ENCODE measurements at regions not wholly inside any gene's neighbourhood (a gene's known extent, or its start where the extent isn't known, plus 50 kb on each side); places are given as distances from the start of the nearest gene placed in this dataset.

DNA sequence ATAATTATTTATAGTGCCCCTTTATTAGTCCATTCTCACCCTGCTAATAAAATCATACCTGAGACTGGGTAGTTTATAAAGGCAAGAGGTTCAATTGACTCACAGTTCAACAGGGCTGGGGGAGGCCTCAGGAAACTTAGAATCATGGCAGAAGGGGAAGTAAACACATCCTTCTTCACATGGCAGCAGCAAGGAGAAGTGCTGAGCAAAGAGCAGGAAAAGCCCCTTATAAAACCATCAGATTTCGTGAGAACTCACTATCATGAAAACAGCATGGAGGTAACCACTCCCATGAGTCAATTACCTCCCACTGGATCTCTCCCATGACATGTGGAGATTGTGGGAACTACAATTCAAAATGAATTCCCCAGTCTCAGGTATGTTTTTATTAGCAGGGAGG lies 89.9 kb upstream of the STARD13 start:
- H3K9me3 ChIP-seq (ENCODE audit: control insufficient read depth, low read depth, low read length) = no peaks in the 10 kb centered on the region
- H3K9ac ChIP-seq (ENCODE audit: low read length) = no peak overlapping the region
- no peak overlapping the region for H3K27ac ChIP-seq (ENCODE audit: low read length)
- no peak overlapping the region for H3K4me3 ChIP-seq (ENCODE audit: low read length)
- no peaks in the 10 kb centered on the region for H3K27me3 ChIP-seq (ENCODE audit: control insufficient read depth, insufficient read depth, low read length)
- no peaks in the 10 kb centered on the region for H3K36me3 ChIP-seq (ENCODE audit: control insufficient read depth, low read depth, low read length)
- H3K4me1 ChIP-seq (ENCODE audit: control insufficient read depth, low read depth, low read length) = peaks cover 3% of the 10 kb centered on the region

DNA sequence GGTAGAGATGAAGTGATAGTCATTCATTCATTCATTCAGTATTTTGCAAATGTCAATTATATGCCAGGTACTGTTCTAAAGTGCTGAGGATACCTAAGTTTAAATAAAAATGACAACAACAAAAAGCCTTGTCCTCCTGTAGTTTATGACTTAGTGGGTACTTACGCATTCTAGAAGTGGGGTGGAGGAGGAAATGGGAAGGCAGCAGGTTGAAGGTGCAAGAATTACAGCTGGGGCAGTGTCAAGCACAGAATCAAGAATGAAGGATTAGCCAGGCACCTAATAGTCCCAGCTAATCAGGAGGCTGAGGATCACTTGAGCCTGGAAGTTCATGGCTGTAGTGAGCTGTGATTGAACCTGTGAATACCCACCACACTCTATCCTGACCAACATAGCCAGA lies 90.7 kb upstream of the STARD13 start:
- H3K27ac ChIP-seq (ENCODE audit: low read length) = no peak overlapping the region
- no peaks in the 10 kb centered on the region for H3K36me3 ChIP-seq (ENCODE audit: control insufficient read depth, low read depth, low read length)

GRCh38 chr13:33377411-33377810 lies 91.9 kb upstream of the STARD13 start:
- Histone ChIP-seq H3K4me1 (ENCODE audit: control insufficient read depth, low read depth, low read length) (peaks cover 7% of the 10 kb centered on the region), H3K36me3 (ENCODE audit: control insufficient read depth, low read depth, low read length) (no peaks in the 10 kb centered on the region)

More for the DNA sequence above, 90.7 kb upstream of the STARD13 start:
- Histone ChIP-seq H3K9me3 (ENCODE audit: control insufficient read depth, low read depth, low read length) (no peaks in the 10 kb centered on the region), H3K4me1 (ENCODE audit: control insufficient read depth, low read depth, low read length) (peaks cover 7% of the 10 kb centered on the region), H3K27me3 (ENCODE audit: control insufficient read depth, insufficient read depth, low read length) (no peaks in the 10 kb centered on the region), H3K9ac (ENCODE audit: low read length) (no peak overlapping the region), H3K4me3 (ENCODE audit: low read length) (no peak overlapping the region)

DNA sequence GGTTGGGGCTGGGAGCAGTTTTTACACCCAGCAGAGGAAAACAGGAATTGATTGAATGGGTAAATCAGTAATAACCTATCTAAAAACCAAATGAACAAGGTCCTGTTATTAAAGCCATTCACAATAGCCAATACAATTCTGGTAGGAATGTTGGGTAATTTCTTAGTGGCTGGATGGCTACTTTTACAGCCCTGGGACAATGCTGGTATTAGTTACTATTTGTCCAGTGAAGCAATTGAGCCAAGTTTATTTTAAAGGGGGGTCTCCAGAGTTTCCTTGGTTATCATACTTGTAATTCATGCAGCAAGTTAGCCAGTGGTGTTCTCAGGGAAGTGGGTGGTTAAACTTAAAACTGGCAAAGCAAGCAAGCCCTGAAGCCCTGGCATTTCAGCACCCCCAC lies 92.3 kb upstream of the STARD13 start:
- H3K9ac ChIP-seq (ENCODE audit: low read length) = no peak overlapping the region
- H3K4me1 ChIP-seq (ENCODE audit: control insufficient read depth, low read depth, low read length) = peaks cover 7% of the 10 kb centered on the region
- no peak overlapping the region for H3K4me3 ChIP-seq (ENCODE audit: low read length)
- no peaks in the 10 kb centered on the region for H3K9me3 ChIP-seq (ENCODE audit: control insufficient read depth, low read depth, low read length)
- no peaks in the 10 kb centered on the region for H3K36me3 ChIP-seq (ENCODE audit: control insufficient read depth, low read depth, low read length)
- no peak overlapping the region for H3K27ac ChIP-seq (ENCODE audit: low read length)
- no peaks in the 10 kb centered on the region for H3K27me3 ChIP-seq (ENCODE audit: control insufficient read depth, insufficient read depth, low read length)

More at GRCh38 chr13:33377411-33377810, 91.9 kb upstream of the STARD13 start:
- no peak overlapping the region for H3K27ac ChIP-seq (ENCODE audit: low read length)
- H3K4me3 ChIP-seq (ENCODE audit: low read length) = no peak overlapping the region
- no peaks in the 10 kb centered on the region for H3K9me3 ChIP-seq (ENCODE audit: control insufficient read depth, low read depth, low read length)
- no peaks in the 10 kb centered on the region for H3K27me3 ChIP-seq (ENCODE audit: control insufficient read depth, insufficient read depth, low read length)
- no peak overlapping the region for H3K9ac ChIP-seq (ENCODE audit: low read length)

DNA sequence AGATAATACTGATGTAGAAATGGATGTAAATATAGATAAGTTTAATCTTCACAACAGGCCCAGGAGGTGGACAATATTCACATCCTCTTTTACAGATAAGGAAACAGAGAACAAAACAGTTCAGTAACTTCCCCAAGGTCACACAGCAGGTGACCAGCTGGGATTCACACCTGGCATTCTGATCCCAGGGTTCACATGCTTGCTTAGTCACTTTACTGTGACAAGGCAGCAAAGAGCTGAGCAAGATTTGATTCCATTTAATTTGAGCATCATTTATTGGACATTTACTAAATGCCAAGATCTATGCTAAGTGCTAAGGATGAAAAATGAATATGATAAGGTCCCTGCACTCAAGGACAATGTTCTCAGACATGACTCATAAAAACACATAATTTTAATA lies 94.1 kb upstream of the STARD13 start:
- H3K9ac ChIP-seq (ENCODE audit: low read length) = no peak overlapping the region
- peaks cover 14% of the 10 kb centered on the region for H3K4me1 ChIP-seq (ENCODE audit: control insufficient read depth, low read depth, low read length)
- no peak overlapping the region for H3K27ac ChIP-seq (ENCODE audit: low read length)
- H3K4me3 ChIP-seq (ENCODE audit: low read length) = no peak overlapping the region
- no peaks in the 10 kb centered on the region for H3K27me3 ChIP-seq (ENCODE audit: control insufficient read depth, insufficient read depth, low read length)
- H3K36me3 ChIP-seq (ENCODE audit: control insufficient read depth, low read depth, low read length) = no peaks in the 10 kb centered on the region
- H3K9me3 ChIP-seq (ENCODE audit: control insufficient read depth, low read depth, low read length) = no peaks in the 10 kb centered on the region

DNA sequence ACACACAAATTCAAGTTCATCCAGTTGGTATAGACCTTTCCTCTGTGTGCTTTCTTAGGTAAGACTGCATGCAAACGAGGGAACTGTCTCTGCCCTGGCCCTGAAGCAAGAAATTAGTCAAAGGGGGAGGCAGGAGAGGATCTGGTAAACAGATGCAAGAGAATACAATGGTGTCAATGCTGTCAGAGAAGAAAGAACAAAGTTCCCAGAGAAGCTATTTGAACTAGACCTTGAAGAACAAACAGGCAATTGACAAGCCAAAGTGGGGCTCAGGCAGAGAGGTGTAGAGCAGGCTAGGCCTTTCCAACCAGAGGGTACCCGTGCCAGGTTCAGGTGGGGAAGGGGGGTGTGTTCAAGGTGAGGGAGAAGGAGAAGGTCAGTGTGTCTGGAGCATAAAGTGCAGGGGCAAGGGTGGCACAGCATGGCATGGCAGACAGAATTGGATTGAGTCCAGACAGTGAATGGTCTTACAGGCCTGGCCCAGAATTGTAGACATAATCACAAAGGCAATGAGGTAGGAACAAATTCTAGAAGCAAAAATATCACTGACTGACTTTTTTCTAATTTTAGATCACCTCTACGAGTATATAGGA lies 95.0 kb upstream of the STARD13 start:
- Histone ChIP-seq H3K27ac (ENCODE audit: low read length) (no peak overlapping the region), H3K36me3 (ENCODE audit: control insufficient read depth, low read depth, low read length) (no peaks in the 10 kb centered on the region), H3K4me1 (ENCODE audit: control insufficient read depth, low read depth, low read length) (peaks cover 14% of the 10 kb centered on the region), H3K4me3 (ENCODE audit: low read length) (no peak overlapping the region), H3K9me3 (ENCODE audit: control insufficient read depth, low read depth, low read length) (no peaks in the 10 kb centered on the region), H3K27me3 (ENCODE audit: control insufficient read depth, insufficient read depth, low read length) (no peaks in the 10 kb centered on the region), H3K9ac (ENCODE audit: low read length) (no peak overlapping the region)

GRCh38 chr13:33381180-33381579 lies 95.6 kb upstream of the STARD13 start:
- H3K27me3 ChIP-seq (ENCODE audit: control insufficient read depth, insufficient read depth, low read length) = no peaks in the 10 kb centered on the region
- H3K9me3 ChIP-seq (ENCODE audit: control insufficient read depth, low read depth, low read length) = no peaks in the 10 kb centered on the region
- no peak overlapping the region for H3K4me3 ChIP-seq (ENCODE audit: low read length)
- no peak overlapping the region for H3K9ac ChIP-seq (ENCODE audit: low read length)
- H3K27ac ChIP-seq (ENCODE audit: low read length) = no peak overlapping the region
- H3K36me3 ChIP-seq (ENCODE audit: control insufficient read depth, low read depth, low read length) = no peaks in the 10 kb centered on the region
- peaks cover 14% of the 10 kb centered on the region for H3K4me1 ChIP-seq (ENCODE audit: control insufficient read depth, low read depth, low read length)

GRCh38 chr13:33381906-33382305 lies 96.4 kb upstream of the STARD13 start:
- Histone ChIP-seq H3K4me1 (ENCODE audit: control insufficient read depth, low read depth, low read length) (peaks cover 14% of the 10 kb centered on the region), H3K27ac (ENCODE audit: low read length) (no peak overlapping the region), H3K36me3 (ENCODE audit: control insufficient read depth, low read depth, low read length) (no peaks in the 10 kb centered on the region), H3K9ac (ENCODE audit: low read length) (no peak overlapping the region), H3K4me3 (ENCODE audit: low read length) (no peak overlapping the region), H3K27me3 (ENCODE audit: control insufficient read depth, insufficient read depth, low read length) (no peaks in the 10 kb centered on the region), H3K9me3 (ENCODE audit: control insufficient read depth, low read depth, low read length) (no peaks in the 10 kb centered on the region)

DNA sequence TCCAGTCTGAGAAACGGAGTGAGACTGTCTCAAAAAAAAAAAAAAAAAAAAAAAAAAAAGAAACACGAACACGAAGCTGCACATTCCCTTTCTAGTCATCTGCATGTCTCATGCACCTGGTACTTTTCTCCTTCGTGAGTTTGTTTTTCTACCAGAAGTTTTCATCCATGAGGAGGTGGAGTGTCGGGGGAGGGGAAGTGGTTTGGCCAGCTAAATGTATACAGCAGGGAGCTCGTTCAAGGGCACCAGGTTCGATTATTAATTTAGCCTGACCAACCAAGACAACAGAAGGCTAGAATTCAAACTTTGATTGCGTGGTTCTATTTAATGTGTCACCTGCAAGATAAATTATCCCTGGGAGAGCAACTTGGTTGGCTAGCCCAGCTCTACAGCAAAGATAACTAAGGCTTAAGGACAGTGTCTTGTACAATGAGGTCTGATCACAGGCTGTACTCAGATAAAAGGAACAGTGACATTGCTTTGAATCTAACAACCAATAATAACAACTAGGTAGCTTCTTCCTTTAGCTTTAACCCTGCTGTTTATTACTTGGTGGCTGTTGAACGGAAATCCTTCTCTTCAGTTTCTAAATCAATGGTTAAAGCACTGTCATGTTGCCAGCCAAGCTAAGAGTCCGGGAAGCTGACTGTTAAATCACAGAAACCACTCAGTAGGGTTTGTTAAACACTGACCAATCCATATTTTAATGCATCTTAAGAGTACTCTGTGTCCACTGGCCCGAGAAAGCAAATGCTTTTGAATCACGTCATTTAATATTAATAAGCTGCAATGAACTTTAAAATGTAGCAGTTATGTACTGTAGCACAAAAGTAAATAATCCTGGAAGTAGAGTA lies 98.4 kb upstream of the STARD13 start:
- no peaks in the 10 kb centered on the region for H3K27me3 ChIP-seq (ENCODE audit: control insufficient read depth, insufficient read depth, low read length)
- no peak overlapping the region for H3K9ac ChIP-seq (ENCODE audit: low read length)
- H3K9me3 ChIP-seq (ENCODE audit: control insufficient read depth, low read depth, low read length) = no peaks in the 10 kb centered on the region
- H3K27ac ChIP-seq (ENCODE audit: low read length) = no peak overlapping the region
- no peaks in the 10 kb centered on the region for H3K36me3 ChIP-seq (ENCODE audit: control insufficient read depth, low read depth, low read length)
- H3K4me1 ChIP-seq (ENCODE audit: control insufficient read depth, low read depth, low read length) = peaks cover 14% of the 10 kb centered on the region
- no peak overlapping the region for H3K4me3 ChIP-seq (ENCODE audit: low read length)

- Histone ChIP-seq H3K9ac (ENCODE audit: low read length) (no peak overlapping the region), H3K9me3 (ENCODE audit: control insufficient read depth, low read depth, low read length) (no peaks in the 10 kb centered on the region), H3K4me3 (ENCODE audit: low read length) (no peak overlapping the region), H3K36me3 (ENCODE audit: control insufficient read depth, low read depth, low read length) (no peaks in the 10 kb centered on the region), H3K27me3 (ENCODE audit: control insufficient read depth, insufficient read depth, low read length) (no peaks in the 10 kb centered on the region), H3K27ac (ENCODE audit: low read length) (no peak overlapping the region), H3K4me1 (ENCODE audit: control insufficient read depth, low read depth, low read length) (peaks cover 6% of the 10 kb centered on the region)
Observed at GRCh38 chr13:33388286-33388998, 102.9 kb upstream of the STARD13 start.

GRCh38 chr13:33392794-33393405 lies 107.3 kb upstream of the STARD13 start:
- H3K9ac ChIP-seq (ENCODE audit: low read length) = no peak overlapping the region
- H3K9me3 ChIP-seq (ENCODE audit: control insufficient read depth, low read depth, low read length) = no peaks in the 10 kb centered on the region
- H3K36me3 ChIP-seq (ENCODE audit: control insufficient read depth, low read depth, low read length) = no peaks in the 10 kb centered on the region
- no peak overlapping the region for H3K27ac ChIP-seq (ENCODE audit: low read length)
- no peaks in the 10 kb centered on the region for H3K4me1 ChIP-seq (ENCODE audit: control insufficient read depth, low read depth, low read length)
- no peaks in the 10 kb centered on the region for H3K27me3 ChIP-seq (ENCODE audit: control insufficient read depth, insufficient read depth, low read length)
- H3K4me3 ChIP-seq (ENCODE audit: low read length) = no peak overlapping the region

Data from iPS-18a (cell line).